Medulla oblongata (tissue), 1 donor: ENCODE measurements at regions not wholly inside any gene's neighbourhood (a gene's known extent, or its start where the extent isn't known, plus 50 kb on each side); places are given as distances from the start of the nearest gene placed in this dataset.
"Not testable (repeated sequence)": the region's sequence is repeated elsewhere in the genome, so short reads cannot be mapped to it uniquely, and the experiment has no call there.

Experiments
- DNase-seq: peaks from one replicate; pipeline ENCODE4 v3.0.0-alpha.2; 2015; ENCODE audit errors: extremely low spot score

DNA sequence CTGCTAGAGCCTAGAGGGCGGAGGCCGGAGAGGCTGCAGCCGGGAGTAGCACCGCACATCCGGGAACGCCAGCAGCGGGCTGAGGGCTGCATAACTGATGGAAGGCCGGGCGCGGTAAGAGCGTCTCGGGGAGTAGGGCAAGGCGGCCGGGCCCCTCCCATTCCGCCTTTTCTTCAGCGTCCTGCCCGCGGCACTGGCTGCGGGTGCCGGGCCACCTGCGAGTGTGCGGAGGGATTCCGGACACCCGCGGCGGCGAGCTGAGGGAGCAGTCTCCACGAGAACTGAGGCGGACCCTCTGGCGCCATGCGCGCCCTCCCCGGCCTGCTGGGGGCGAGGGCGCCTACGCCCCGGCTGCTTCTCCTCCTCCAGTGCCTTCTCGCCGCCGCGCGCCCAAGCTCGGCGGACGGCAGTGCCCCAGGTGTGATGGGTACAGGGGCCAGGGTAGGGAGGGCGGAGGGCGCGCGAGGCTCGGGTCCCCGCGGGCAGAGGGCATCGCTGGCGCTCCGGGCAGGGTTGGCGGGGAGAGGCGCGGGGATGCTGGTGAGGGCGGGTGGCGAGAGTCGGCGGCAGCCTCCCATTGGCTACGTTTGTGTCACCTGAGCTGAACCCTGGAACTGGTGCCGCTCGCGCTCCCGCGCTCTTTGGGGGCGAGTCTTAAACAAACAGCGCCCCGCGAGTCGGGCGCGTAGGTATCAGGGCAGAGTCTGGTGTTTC lies 334.4 kb downstream of the SRGAP2C start:
- peak; percentile 85 for DNase-seq

DNA sequence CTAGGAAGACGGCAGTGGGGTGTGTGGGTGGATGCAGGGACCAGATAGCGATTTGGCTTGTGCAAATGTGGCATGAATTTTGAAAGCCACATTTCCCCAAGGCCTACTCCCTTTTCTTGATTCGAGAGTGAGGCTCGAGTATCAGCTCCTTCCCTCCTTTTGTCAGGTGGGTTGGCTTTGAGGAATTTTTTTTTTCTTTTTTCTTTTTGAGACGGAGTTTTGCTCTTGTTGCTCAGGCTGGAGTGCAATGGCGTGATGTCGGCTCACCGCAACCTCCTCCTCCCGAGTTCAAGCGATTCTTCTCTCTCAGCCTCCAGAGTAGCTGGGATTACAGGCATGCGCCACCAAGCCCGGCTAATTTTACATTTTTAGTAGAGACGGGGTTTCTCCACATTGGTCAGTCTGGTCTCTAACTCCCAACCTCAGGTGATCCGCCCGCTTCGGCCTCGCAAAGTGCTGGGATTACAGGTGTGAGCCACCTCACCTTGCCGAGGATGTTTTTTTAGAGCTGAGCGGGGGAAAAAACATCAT lies 335.0 kb downstream of the SRGAP2C start:
- not testable (repeated sequence) for DNase-seq

DNA sequence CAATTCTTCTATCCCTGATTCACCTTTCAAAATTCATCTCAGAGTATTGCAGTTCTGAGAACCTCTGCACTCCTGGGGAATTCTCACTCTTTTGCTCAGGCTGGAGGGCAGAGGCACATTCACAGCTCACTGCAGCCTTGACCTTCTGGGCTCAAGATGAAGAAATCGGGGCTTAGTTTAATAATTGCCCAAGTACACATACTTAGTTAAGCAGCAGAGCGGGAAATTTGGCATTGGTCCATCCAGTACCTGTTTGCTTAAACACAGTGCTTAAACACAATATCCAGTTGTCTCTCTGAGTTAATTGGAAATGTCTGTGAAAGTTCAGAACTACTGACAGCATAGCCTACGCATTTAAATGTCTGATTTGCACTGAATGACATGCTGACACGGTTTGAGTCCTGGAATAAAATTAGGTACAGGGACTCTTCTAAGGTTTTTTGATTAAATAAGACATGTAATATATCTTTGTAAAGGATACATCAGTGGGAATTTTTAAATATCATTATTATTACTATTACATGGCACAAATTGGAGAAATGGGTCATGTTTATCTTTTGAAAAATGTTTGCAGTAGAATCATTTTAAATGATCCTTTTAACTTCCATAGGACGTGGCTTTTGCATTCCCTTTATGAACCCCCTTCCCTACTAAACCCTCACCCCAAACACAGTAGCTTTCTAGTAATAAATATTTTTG lies 337.4 kb downstream of the SRGAP2C start:
- no peak for DNase-seq

DNA sequence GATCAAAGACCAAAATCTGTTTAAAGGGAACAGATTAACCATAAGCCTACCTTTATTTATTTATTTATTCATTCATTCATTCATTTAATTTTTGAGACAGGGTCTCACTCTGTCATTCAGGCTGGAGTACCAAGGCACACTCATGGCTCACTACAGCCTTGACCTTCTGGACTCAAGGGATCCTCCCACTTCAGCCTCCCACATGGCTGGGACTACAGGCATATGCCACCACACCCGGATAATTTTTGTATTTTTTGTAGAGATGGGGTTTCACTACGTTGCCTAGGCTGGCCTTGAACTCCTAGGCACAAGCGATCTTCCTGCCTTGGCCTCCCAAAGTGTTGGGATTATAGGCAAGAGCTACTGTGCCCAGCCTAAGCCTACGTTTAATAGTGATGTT lies 338.3 kb downstream of the SRGAP2C start:
- DNase-seq, result not testable (repeated sequence)

DNA sequence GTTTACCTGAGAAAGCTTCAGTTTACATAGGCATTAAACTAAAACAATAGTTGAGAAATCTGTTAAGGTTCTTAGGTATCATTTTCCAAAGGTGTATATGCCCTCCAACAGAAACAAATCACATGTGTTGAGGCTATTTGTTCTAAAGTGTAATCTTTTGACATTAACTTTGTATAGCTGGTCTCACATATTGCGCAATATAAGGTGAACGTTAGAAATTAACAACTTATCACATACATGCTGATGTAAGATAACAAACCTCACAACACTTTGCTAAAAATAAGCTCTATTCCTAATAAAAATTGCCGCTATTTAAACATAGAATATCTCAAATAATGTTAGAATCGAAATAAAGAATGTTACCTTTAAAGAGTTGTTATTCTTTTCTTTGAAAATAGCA lies 340.6 kb downstream of the SRGAP2C start:
- DNase-seq, result no peak

DNA sequence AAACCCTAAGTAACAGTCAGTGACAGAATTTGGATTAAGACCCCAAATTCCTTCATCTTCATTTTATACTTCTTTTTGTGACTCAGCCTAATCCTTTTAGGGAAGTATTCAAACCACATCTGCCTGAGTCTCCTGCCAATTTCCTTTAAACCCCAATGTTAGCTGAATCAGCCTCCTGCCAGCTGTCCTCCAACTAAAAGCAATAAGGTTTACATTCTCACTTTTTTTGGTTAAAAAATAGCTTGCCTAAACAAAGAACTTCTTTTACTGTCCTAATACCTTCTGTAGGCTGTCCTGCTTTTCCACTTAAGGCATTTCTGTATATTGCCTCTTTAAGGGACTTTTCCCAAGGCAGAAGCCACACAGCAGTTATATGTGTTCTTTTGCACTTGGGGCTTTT lies 344.2 kb downstream of the SRGAP2C start:
- DNase-seq, result not testable (repeated sequence)

DNA sequence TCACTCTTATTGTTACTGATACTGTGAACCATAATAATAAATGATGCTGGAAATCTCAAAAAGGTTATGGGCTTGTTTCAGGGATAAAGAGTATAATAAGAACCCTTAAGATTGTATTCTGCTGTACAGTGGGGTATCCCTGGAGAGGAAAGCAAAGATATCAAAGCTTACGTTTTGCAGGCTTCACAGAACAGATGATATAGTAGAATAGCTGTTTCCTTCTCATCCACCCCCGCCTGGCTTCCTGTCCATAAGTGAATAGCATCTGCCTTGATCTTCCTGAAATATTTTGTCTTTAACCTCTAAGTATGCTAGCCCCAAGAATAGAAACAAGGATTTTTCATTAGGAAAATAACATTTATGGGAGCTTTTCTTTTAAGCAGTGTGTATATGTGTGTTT lies 345.3 kb downstream of the SRGAP2C start:
- not testable (repeated sequence) for DNase-seq

DNA sequence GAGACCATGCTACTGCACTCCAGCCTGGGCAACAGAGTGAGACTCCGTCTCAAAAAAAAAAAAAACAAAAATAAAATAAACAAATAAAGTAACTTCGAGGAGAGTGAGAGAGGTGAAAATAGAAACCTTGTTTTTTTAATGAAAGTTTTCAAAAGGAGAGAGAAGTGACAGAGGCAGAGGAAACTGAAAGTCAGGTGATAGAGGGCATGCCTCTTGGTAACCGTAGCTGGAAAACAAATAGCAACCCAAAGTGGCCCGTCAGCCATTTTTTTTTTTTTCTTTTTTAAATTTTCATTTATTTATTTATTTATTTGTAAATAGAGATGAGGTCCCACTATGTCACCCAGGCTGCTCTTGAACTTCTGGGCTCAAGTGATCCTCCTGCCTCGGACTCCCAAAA lies 347.0 kb downstream of the SRGAP2C start:
- DNase-seq, result not testable (repeated sequence)

DNA sequence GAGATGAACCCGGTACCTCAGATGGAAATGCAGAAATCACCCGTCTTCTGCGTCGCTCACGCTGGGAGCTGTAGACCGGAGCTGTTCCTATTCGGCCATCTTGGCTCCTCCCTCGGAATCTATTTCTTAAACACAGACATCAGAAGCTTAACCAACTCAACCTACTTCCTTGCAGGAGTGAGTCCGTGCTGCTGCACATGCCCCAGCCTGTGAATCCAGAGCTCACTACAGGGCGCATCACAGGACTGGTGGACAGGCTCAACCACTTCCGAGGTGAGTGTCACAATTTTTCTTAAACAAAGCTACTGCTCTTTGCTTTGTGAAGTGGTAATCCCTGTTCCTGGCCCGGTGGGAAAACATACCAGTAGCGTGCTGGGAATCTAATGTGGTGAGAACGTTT lies 353.4 kb downstream of the SRGAP2C start:
- DNase-seq, result not testable (repeated sequence)

DNA sequence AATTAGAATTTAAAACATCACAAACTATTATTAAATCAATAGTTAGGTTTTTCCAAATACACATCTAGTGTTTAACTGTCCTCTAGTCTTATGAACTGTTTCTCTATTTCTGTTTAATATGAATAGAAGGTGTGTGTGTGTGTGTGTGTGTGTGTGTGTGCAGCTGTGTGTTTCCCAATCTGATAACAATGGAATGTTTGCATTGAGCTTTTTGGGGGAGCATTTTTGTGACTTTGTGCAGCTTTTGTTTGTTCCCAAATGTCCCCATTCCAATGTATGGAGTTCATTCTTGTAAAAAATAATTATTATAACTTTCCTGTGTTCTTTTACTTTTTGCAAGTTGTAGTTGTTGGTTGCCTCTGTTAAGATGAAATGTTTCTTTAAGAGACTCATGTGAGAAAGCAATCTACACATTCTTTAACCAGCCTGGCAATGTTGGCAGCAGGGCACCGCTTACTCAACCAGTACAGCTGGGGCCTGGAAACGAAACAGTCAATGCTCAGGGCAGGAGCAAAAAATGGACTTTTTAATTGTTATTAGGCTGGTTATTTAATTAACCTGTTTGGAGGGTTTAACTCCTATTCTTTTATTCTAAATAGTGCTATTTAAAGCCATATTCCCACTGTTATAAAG lies 354.3 kb downstream of the SRGAP2C start:
- DNase-seq, result no peak

DNA sequence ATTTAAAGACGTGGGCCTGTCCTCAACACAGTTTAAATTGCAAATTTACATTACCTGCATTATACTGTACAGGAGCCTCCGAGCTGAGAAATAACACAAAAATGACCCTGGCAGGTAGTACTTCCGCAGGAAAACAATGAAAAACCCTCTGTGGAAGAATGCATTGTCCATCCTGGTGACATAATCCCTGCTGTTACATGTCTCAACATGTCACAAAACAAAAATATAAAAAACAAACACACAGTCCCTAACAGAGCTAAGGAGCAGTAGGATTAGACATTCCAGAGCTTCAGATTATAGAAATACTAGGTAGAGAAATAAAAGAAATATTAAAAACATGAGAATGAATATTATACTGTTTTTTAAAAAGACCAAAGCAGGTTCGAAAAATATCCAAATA lies 359.2 kb downstream of the SRGAP2C start:
- not testable (repeated sequence) for DNase-seq

DNA sequence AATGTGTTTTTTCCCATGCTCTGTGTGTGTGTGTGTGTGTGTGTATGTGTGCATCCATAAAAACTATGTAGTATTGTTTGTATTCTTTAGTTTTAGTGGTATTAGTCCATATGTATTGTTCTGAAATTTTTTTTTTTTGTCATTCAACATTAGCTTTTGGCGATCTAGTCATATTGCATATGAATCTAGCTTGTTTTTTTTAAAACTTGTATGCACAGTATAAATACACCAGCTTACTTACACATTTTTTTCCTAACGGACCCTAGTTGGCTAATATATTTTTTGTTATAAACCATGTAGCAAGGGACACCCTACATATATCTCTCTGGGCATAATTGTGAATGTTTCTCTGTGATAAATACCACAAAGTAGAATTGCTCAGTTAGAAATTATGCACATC lies 359.7 kb downstream of the SRGAP2C start:
- DNase-seq, result no peak

DNA sequence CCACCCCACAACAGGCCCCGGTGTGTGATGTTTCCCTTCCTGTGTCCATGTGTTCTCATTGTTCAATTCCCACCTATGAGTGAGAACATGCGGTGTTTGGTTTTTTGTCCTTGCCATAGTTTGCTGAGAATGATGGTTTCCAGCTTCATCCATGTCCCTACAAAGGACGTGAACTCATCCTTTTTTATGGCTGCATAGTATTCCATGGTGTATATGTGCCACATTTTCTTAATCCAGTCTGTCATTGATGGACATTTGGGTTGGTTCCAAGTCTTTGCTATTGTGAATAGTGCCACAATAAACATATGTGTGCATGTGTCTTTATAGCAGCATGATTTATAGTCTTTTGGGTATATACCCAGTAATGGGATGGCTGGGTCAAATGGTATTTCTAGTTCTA lies 361.1 kb downstream of the SRGAP2C start:
- not testable (repeated sequence) for DNase-seq

DNA sequence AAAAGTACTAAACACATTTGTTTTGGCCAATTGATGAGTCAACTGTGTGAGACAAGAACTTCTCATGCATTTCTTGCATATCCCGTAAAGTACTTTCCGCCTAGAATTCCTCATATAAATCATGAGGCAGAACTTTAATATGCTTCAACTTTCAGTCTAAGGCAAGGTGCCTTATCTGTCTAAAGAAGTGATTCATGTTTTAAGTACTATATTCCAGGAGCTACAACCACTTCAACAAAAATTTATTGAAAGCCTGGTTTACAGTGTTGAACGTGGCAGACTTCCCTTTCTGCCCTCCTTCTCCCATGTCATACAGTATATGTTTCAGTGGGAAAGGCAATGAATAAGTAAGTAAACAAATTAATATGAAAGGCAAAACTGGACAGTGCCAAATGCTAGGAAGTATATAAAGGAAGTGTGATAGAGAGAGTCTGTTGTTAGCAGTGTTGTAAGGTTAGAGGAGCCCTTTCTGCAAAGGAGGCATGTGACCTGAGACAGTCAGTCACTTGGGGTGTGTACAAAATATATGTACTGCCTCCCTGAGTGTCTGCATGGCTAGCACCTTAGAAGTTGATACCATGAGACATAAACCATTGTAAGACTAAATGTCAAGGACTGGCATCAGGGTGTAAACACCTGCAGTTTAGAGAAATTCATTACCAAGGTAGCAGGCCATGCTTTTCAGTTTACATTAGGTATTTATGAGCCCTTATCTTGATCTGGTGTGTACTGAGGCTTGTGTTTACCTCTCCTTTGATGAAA lies 362.2 kb downstream of the SRGAP2C start:
- no peak for DNase-seq

DNA sequence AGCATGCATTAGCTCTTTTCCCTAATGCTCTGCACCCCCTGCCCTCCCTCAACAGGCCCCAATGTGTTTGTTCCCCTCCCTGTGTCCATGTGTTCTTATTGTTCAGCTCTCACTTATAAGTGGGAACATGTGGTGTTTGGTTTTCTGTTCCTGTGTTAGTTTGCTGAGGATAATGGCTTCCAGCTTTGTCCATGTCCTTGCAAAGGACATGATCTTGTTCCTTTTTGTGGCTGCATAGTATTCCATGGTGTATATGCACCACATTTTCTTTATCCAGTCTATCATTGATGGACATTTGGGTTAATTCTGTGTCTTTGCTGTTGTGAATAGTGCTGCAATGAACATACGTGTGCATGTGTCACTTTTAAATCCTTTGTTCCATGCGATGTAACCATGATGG lies 363.0 kb downstream of the SRGAP2C start:
- DNase-seq, result not testable (repeated sequence)

DNA sequence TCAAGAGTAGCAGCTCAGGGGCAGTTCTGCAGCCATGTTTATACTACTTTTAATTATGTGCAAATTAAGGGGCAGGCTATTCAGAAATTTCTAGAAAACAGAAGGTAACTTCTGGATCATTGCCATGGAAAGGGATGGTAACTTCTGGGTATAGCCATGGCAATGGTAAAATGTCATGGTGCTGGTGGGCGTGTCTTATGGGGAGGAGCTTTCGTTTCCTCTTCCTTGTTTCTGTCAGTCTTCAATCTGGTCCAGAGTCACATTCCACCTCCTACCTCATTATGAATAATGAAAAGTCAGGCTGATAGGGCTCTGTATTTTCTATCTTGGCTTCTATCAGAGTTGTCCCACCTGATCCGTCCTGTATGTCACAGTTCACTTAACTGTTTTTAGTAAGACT lies 366.0 kb downstream of the SRGAP2C start:
- DNase-seq, result not testable (repeated sequence)

DNA sequence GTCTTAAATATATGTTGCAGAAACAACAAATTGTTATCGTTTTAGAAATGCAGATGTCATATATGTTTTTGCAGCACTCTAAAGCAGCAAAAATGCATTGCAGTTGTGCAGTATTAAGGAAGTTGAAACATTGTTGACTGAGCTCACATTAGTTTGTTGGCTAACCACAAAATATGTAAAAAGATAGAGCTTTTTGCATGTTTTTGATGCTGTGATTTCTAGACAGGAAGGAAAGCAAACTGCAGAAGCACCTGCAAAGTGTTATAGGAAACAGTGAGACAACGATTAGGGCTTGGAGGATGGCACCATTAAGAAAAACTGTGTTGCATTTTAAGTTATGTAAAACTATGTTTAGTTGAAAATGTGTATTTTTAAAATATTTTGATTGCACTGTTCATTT lies 366.7 kb downstream of the SRGAP2C start:
- not testable (repeated sequence) for DNase-seq

DNA sequence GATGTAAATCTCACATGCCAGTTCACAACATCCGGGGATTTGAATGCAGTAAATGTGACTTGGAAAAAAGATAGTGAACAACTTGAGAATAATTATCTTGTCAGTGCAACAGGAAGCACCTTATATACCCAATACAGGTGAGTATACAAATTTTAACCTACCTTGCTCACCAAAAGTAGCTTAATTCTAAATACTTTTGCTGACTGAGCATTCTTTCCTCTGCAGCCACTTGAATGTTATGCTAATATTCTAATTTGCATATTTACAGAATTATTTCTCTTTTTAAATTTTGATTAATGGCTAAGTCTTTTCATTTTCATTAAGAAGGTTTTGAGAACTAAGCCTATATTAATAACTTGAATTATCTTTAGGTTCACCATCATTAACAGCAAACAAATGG lies 371.8 kb downstream of the SRGAP2C start:
- DNase-seq, result not testable (repeated sequence)

DNA sequence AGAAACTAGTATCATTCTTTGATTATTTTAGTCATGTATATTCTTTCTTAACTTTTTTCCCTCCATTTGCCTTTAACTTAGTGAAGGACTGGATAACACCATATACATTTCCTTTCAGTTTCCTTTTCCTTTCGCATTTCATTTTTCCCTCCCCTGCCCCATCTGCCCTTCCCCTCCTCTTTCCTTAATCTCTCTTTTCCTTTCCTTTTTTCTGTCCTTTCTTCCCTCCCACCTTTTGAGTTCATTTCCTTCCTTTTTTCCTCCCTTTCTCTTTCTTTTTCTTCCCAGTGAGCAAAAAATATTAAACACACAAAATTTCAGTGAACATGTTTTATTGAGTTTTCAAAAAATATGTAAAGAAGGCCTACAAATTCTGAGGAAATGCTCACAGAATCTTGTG lies 373.3 kb downstream of the SRGAP2C start:
- DNase-seq, result not testable (repeated sequence)

DNA sequence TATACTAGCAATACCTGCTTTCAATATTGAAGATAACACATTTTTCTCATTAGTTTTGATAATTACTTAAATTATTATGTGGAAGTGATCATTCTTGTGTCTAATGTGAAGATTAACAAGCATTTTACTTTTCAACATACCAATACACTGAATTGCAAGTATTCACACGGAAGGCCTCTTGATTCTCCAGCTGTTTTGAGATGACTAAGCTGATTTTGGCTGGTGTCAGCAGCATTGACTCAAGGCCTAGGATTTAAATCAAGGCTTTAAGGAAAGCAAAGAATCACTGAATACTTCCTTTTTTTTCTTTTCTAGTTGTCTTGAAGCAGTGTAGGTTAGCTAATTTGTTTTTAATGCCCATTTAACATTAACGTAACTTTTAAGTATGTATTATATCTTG lies 373.7 kb downstream of the SRGAP2C start:
- peak; percentile 43 for DNase-seq

DNA sequence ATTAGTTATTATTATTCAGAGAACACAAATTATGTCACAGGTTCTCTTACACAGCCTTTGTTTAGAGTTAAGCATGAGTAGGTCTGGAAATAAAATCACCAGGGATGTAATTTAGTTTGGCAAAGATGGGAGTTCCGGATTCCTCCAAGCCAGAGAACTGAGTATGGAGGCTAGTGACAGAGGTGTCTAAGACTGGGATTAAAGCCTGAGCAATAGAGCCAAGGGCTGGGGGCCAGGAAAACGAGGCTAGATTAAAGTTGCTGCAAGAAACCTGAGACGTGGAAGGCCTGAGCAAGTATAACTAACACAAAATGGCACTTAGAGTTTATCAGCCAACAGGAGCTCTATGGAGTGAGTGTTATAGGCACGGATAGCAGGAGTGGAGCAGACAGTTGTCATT lies 381.6 kb downstream of the SRGAP2C start:
- DNase-seq, result no peak

DNA sequence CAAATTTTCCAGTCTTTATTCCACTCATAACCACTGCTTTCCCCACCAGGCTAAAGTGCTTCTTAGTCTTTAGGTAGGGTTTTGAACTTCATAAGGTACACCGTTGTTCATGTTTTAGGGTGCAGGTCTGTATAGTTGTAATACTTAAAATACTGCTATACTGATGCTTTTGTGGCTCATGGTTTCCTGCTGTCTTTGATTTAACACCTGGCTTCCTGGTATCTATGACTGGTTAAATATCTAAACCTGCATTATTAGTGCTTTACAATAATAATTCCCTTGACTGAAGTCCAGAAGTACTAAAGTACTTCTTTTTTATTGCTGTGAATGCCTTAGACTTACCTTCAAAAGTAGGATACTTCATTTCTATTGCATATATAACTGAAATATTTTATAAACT lies 384.7 kb downstream of the SRGAP2C start:
- DNase-seq, result no peak
